Sigmoid colon (tissue), 6 donors: ENCODE measurements at regions not wholly inside any gene's neighbourhood (a gene's known extent, or its start where the extent isn't known, plus 50 kb on each side); places are given as distances from the start of the nearest gene placed in this dataset.
A peak's percentile ranks its signal among the peaks of the same experiment; 100 is the strongest.

Experiments
- DNase-seq: peaks from one replicate; pipeline ENCODE4 v3.0.0-alpha.2; 2019
- H3K27ac ChIP-seq, 4 donors: fragments of 200-600 bp; sonication (generic); one replicate each; pipeline ENCODE4 v1.5.1; 2016 to 2019; ENCODE audit warnings: mild to moderate bottlenecking in 1 of 4
- H3K27me3 ChIP-seq, 3 donors: fragments of 200-600 bp; sonication (generic); one replicate each; pipeline ENCODE4 v1.5.1; 2019; ENCODE audit warnings: mild to moderate bottlenecking in 1 of 3
- H3K36me3 ChIP-seq, 4 donors: fragments of 200-600 bp; sonication (generic); one replicate each; pipeline ENCODE4 v1.5.1; 2016 to 2019
- H3K4me1 ChIP-seq, 4 donors: fragments of 200-600 bp; sonication (generic); one replicate each; pipeline ENCODE4 v1.5.1; 2017 to 2019
- H3K4me3 ChIP-seq, 4 donors: fragments of 200-600 bp; sonication (generic); one replicate each; pipeline ENCODE4 v1.5.1; 2017 to 2019; ENCODE audit warnings: mild to moderate bottlenecking in 2 of 4, moderate library complexity in 1 of 4
- H3K9me3 ChIP-seq, 4 donors: fragments of 200-600 bp in 3 of 4; sonication (generic) in 3 of 4; one replicate each; pipeline versions ENCODE4 v1.5.1 to v1.6.1; 2013 to 2019
- CTCF ChIP-seq, 4 experiments: fragments of 450-650 bp in 3 of 4; fragments of 200-600 bp in 1 of 4; IDR thresholded peaks; one replicate each; pipeline ENCODE4 v1.5.1; 2016 to 2019; ENCODE audit warnings: antibody characterized with exemption in 4 of 4, mild to moderate bottlenecking in 3 of 4, moderate library complexity in 2 of 4
- EP300 ChIP-seq, 4 donors: sonication (generic); formaldehyde crosslinking; IDR thresholded peaks; one replicate each; pipeline ENCODE4 v1.6.1; 2017; ENCODE audit warnings: antibody characterized with exemption in 4 of 4
- POLR2A ChIP-seq, 2 donors: fragments of 450-650 bp; IDR thresholded peaks; one replicate each; pipeline ENCODE4 v1.6.1; 2016; ENCODE audit warnings: antibody characterized with exemption in 2 of 2, mild to moderate bottlenecking in 2 of 2, moderate library complexity in 2 of 2
- POLR2AphosphoS5 ChIP-seq, 4 donors: sonication (generic); formaldehyde crosslinking; IDR thresholded peaks; one replicate each; pipeline ENCODE4 v1.6.1; 2017; ENCODE audit warnings: antibody characterized with exemption in 4 of 4
- WGBS, 2 donors: extraction: QIAGEN DNeasy Blood & Tissue Kit; methylation state at CpG; one replicate each; pipeline ENCODE4 v1.1.7; 2013; 5-methylcytosine and 5-hydroxymethylcytosine counted together
- intact Hi-C: fragments of 100-400 bp; cut with DNase I; formaldehyde crosslinking; loops from one replicate; pipeline ENCODE4 v1.15.1; 2023
- donor health status: healthy with polysubstance abuse.
- donor health status: healthy.

GRCh38 chr1:112263453-112263852, 132.6 kb upstream of the CTTNBP2NL start:
- no peak overlapping the region for H3K4me3 ChIP-seq
- intact Hi-C loops: no loop called here
- H3K4me1 ChIP-seq: peaks cover 0 to 14% (median 0%) of the 10 kb centered on the region in 4 donors
- peak overlapping the region in 1 of 4 donors; percentile 54 for H3K27ac ChIP-seq
- no peak for TF ChIP-seq POLR2AphosphoS5 (IDR thresholded peaks at IDR 0.05)
- TF ChIP-seq POLR2A (IDR thresholded peaks at IDR 0.05): no peak
- TF ChIP-seq EP300 (IDR thresholded peaks at IDR 0.05): no peak
- no peak for TF ChIP-seq CTCF (IDR thresholded peaks at IDR 0.05)
- DNase-seq: no peak
- H3K27me3 ChIP-seq: no peaks in the 10 kb centered on the region
- no peaks in the 10 kb centered on the region for H3K36me3 ChIP-seq
- 27 to 38% methylated on average over 1 of the region's 1 CpG for WGBS, 2 donors
- no peaks in the 10 kb centered on the region for H3K9me3 ChIP-seq

- no peak overlapping the region for H3K4me3 ChIP-seq
- no peak for DNase-seq
- TF ChIP-seq CTCF (IDR thresholded peaks at IDR 0.05): no peak
- TF ChIP-seq POLR2A (IDR thresholded peaks at IDR 0.05): no peak
- no peak for TF ChIP-seq POLR2AphosphoS5 (IDR thresholded peaks at IDR 0.05)
- TF ChIP-seq EP300 (IDR thresholded peaks at IDR 0.05): no peak
- no peaks in the 10 kb centered on the region for H3K9me3 ChIP-seq
- no peaks in the 10 kb centered on the region for H3K27me3 ChIP-seq
- no peaks in the 10 kb centered on the region for H3K36me3 ChIP-seq
- peaks cover 0 to 14% (median 0%) of the 10 kb centered on the region in 4 donors for H3K4me1 ChIP-seq
- WGBS, 2 donors: 56 to 64% methylated on average over 7 of the region's 7 CpGs
- intact Hi-C loops: no loop called here
- H3K27ac ChIP-seq: peak overlapping the region in 3 of 4 donors; percentile 13 to 67 (median 54)
Measured at GRCh38 chr1:112264010-112264409, 132.0 kb upstream of the CTTNBP2NL start.

- 45 to 50% methylated on average over 2 of the region's 2 CpGs for WGBS, 2 donors
- Histone ChIP-seq H3K4me1 (peaks cover 0 to 14% (median 0%) of the 10 kb centered on the region in 4 donors), H3K4me3 (no peak overlapping the region), H3K27ac (peak overlapping the region in 3 of 4 donors; percentile 45 to 67 (median 54)), H3K27me3 (no peaks in the 10 kb centered on the region), H3K36me3 (no peaks in the 10 kb centered on the region), H3K9me3 (no peaks in the 10 kb centered on the region)
- DNase-seq: no peak
- TF ChIP-seq POLR2AphosphoS5 (IDR thresholded peaks at IDR 0.05): peak in 2 of 4 donors; percentile 15 to 25
- TF ChIP-seq EP300 (IDR thresholded peaks at IDR 0.05): no peak
- TF ChIP-seq CTCF (IDR thresholded peaks at IDR 0.05): no peak
- no peak for TF ChIP-seq POLR2A (IDR thresholded peaks at IDR 0.05)
- intact Hi-C loops: no loop called here
Measured at GRCh38 chr1:112264553-112264952, 131.5 kb upstream of the CTTNBP2NL start.

- intact Hi-C loops: no loop called here
- Histone ChIP-seq H3K36me3 (no peaks in the 10 kb centered on the region), H3K27me3 (no peaks in the 10 kb centered on the region), H3K27ac (peak overlapping the region in 2 of 4 donors; percentile 54 to 67), H3K4me1 (peaks cover 0 to 14% (median 0%) of the 10 kb centered on the region in 4 donors), H3K4me3 (no peak overlapping the region), H3K9me3 (no peaks in the 10 kb centered on the region)
- 85 to 91% methylated on average over 1 of the region's 1 CpG for WGBS, 2 donors
- TF ChIP-seq POLR2A (IDR thresholded peaks at IDR 0.05): no peak
- no peak for TF ChIP-seq CTCF (IDR thresholded peaks at IDR 0.05)
- TF ChIP-seq EP300 (IDR thresholded peaks at IDR 0.05): no peak
- no peak for TF ChIP-seq POLR2AphosphoS5 (IDR thresholded peaks at IDR 0.05)
- DNase-seq: no peak
Measured at GRCh38 chr1:112265931-112266330, 130.1 kb upstream of the CTTNBP2NL start.

GRCh38 chr1:112267206-112267605, 128.8 kb upstream of the CTTNBP2NL start:
- intact Hi-C loops: no loop called here
- no peak for DNase-seq
- H3K27ac ChIP-seq: peak overlapping the region in 1 of 4 donors; percentile 45
- no peaks in the 10 kb centered on the region for H3K9me3 ChIP-seq
- no peak overlapping the region for H3K4me3 ChIP-seq
- no peaks in the 10 kb centered on the region for H3K27me3 ChIP-seq
- WGBS, 2 donors: 83 to 85% methylated on average over 1 of the region's 1 CpG
- no peaks in the 10 kb centered on the region for H3K36me3 ChIP-seq
- peaks cover 0 to 14% (median 0%) of the 10 kb centered on the region in 4 donors for H3K4me1 ChIP-seq
- TF ChIP-seq POLR2A (IDR thresholded peaks at IDR 0.05) (no peak), EP300 (IDR thresholded peaks at IDR 0.05) (no peak), CTCF (IDR thresholded peaks at IDR 0.05) (no peak)
